Cerebellar nuclear complex (tissue), 1 donor: ENCODE measurements at regions not wholly inside any gene's neighbourhood (a gene's known extent, or its start where the extent isn't known, plus 50 kb on each side); places are given as distances from the start of the nearest gene placed in this dataset.

Experiments
- DNase-seq, 2 experiments: peaks; one replicate each; lab custom pipeline; 2025; lab: John Stamatoyannopoulos, UW

DNA sequence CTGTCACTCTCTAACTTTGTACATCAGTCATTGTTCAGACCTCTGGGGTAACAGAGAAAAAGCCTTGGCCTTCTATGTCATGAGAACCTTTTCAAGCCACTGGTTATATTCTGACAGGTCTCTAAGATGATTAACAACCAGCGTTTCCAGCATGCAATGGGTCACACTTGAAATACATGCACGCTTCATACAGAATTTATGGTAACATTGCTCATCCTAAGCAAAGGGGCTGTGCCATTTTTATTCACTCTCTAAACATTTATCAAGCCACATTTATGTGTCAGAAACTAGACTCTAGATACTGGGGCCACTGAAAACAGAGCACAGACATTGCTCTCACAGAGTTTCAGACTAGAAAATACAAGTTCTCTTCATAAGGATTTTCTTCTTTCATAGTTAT, 501.4 kb upstream of the DAB1 start:
- DNase-seq, result no peak

- DNase-seq, result no peak
Observed at GRCh38 chr1:57922130-57922529, 498.3 kb upstream of the DAB1 start.

GRCh38 chr1:57916041-57916440, 492.2 kb upstream of the DAB1 start:
- DNase-seq, result no peak

DNA sequence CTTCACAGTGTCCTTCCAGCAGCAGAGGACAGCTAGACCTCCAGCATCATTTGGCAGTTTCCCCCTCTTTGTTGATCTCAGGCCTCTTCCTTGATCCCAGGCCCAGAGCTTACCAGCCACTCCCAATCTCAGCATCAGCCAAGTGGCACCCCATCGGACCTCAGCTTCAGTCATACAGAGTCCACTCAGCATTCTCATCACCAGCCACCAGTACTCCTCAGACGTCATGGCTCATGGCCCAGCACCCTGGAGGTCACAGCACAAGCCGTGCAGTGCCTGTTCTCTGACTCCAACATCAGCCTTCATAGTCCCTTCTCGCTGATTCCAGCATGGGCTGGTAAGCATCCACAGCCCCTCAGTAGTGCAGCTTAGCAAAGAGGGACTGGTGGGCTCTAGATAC, 487.6 kb upstream of the DAB1 start:
- no peak for DNase-seq

GRCh38 chr1:57910782-57911181, 486.9 kb upstream of the DAB1 start:
- DNase-seq, result no peak

GRCh38 chr1:57910305-57910704, 486.4 kb upstream of the DAB1 start:
- DNase-seq, result no peak

DNA sequence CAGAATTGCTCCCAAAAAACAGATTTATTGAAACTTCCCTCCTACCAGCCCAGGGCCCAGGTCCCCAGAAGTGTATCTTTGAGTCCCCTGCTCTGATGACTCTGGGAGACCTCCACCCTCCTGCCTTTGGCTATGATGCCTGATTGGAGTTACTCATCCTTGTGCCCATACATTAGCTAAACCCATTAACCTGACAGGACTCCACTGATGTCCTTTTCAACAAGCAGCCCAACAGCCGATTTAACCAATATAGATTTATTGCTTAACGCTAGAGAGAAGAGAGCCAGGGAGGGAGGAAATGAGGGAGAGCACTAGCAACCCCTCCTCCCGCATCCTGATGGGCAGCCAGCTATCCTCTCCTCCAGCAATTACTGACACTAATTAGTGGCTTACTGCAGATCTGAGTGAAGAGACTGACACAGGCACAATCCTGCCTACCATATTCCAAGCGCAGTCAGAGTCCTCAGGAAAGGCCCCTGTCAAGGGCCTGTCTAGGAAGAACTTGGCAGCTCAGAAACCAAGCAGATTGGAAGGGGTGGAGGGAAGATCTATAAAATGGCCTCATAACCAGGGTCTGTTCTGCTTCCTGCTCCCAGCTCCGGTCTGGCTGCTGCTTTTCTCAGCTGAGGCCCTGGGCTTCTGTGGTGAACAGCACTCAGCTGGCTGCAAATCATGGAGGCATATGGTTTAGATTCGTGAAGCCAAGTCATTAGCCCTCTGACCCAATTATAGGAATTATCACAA, 484.5 kb upstream of the DAB1 start:
- DNase-seq, result peak in 1 of 2 experiments; percentile 39

DNA sequence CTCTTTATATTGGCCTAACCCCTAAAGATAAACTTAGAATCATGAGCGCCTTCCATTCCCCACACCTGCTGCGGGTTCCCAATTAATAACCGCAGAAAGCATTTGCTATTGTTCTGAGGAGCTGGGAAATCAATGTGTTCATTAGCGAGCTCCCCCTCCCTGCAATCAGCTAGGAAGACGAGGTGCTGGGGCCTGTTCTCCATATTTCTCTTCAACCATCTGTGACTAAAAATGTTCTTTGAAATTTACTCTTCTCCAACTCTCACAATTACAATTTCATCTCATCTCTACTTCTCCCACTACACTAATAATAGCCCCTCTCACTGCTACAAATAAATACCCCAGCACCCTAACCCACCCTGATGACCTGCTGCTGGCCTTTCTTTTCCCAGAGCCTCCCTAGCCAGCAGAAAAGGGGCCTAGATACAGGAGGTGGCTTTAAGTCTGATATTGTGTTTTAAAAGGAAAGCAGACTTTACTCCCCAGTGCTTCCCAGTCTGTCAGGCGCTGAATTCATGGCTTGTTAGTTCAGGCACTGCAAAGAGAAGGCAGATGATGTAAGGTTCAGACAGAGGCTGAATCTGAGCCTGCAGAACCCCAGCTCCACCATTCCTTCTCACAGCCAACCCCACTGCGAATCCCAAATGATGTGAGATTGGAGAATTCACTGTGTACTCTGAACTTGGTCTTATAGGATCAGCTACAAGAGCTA, 477.5 kb upstream of the DAB1 start:
- DNase-seq, result no peak

- no peak for DNase-seq
Observed at GRCh38 chr1:57898531-57898930, 474.7 kb upstream of the DAB1 start.

DNA sequence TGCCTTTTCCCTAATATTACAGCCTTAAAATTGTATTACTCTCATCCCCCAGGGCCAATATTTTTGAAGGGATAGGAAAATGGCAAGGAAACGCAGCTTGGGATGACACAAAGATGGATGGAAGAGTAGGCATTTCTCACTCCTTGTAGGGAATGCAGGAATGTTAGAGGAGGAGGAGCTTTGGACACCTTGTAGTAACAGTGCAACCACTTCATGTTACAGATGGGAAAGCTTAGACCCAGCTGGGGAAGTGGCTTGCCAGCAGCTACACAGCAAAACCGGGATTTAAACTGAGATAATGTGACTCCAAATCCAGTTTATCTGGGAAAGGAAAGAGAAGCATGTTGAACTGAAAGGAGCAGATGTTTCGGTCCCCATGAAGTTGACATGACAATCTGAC, 473.7 kb upstream of the DAB1 start:
- DNase-seq, result no peak

GRCh38 chr1:57894315-57894714, 470.5 kb upstream of the DAB1 start:
- no peak for DNase-seq

- no peak for DNase-seq
Observed at GRCh38 chr1:57889676-57890320, 465.9 kb upstream of the DAB1 start.

- no peak for DNase-seq
Observed at GRCh38 chr1:57887964-57888491, 464.2 kb upstream of the DAB1 start.

GRCh38 chr1:57886376-57886775, 462.5 kb upstream of the DAB1 start:
- no peak for DNase-seq

GRCh38 chr1:57883642-57883995, 459.8 kb upstream of the DAB1 start:
- no peak for DNase-seq

GRCh38 chr1:57882934-57883641, 459.2 kb upstream of the DAB1 start:
- no peak for DNase-seq

GRCh38 chr1:57882072-57882471, 458.2 kb upstream of the DAB1 start:
- DNase-seq, result no peak

DNA sequence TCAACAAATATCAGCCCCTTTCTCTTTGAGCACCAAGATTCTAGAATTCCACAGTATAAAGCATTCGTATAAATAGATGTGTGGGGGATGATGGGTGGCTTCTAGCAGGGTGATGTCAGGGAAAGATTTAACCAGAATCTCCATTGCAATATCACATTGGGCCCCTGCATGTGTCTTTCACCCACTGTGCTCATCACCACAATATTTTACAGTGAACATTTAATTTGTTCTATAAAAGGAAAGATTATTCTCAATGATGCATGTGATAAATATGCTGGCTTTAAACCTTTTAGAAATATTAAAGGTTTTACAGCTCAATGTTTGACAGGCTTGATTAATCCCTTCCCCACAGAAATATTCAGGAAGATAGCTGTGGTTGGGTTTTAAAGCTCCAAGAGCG, 457.8 kb upstream of the DAB1 start:
- no peak for DNase-seq

- no peak for DNase-seq
Observed at GRCh38 chr1:57879700-57880099, 455.8 kb upstream of the DAB1 start.

DNA sequence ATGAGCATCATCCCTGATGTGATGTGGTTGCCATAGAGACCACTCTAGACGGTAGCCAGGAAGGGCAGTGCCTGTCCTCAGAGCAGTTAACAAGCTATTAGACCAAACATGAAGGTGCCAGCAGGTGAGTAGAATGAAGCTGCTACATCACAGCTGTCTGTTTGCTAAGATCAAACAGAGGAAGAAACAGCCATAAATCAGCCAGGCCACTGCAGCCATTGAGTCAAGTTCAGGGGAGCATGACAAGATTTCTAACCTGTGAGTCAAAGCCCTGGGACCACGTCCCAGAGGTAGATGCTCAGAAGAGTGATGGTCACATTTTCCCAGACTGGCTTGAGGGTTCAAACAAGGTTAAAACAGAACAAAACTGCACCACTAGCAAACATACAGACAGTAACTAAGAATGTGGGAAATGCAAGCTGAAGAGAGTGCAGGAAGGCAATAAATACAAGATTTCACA, 450.6 kb upstream of the DAB1 start:
- DNase-seq, result no peak

DNA sequence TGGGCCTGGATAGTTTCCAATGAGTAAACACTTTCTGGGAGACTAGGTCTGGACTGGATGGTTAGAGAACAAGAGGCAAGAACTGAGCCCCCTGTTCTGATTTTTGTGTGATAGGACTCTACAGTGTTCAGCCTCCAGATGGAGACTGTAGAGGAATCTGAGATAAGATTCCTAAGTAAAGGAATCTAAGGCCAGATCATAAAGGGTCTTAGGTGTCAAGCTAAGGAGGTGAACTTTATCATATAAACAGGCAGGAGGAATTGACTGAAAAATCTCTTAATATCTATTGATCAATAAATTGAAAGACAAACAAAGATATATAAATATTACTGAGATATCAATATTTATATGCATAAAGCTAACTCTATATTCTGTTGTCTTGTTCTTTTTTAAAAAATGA, 449.1 kb upstream of the DAB1 start:
- no peak for DNase-seq

GRCh38 chr1:57868908-57869307, 445.0 kb upstream of the DAB1 start:
- no peak for DNase-seq
